HG02610 (cell line): ENCODE measurements at regions not wholly inside any gene's neighbourhood (a gene's known extent, or its start where the extent isn't known, plus 50 kb on each side); places are given as distances from the start of the nearest gene placed in this dataset.

Experiments
- ATAC-seq: cut with Tn5 transposase; IDR thresholded peaks from one replicate; pipeline ENCODE4 v1.9.1; 2021; ENCODE audit warnings: mild to moderate bottlenecking, moderate library complexity; ENCODE audit not compliant: unreplicated experiment

DNA sequence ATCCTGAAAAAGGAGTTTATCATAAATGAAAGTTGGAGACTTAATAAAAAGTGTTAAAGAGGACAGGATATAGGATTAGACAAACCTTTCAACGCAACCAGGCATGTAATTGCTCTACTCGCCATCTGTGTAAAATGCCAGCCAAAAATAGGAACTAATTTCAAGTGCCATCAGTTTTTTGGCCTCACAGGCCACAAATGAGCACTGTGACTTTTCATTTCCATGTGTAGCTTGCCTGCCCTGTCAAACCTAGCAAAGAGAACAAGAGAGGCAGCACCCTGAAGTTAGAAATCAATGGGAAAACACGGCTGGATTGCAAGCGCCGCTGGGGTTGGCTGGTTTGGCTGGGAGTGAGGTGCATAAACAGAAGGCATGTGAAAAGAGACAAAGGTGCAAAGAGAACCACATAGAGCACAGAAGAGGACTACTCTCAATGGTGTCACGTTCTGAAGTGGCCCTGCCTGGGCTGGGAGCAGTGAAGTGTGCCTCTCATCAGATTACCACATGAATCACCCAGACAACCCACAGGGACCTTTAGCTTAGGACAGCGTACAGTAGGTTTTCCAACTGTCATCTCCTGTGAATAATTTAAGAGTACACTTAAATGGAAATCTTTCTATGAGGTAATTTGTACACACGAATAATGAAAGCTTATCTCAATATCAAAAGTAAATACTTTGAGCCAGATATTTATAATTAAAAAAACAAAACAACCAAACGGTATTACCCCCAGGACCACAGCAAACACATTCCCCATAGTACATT is 78.0 kb upstream of the NHSL1 start:
- peak; percentile 71 for ATAC-seq

- no peak for ATAC-seq
Observed at GRCh38 chr6:138580040-138580439, 80.7 kb upstream of the NHSL1 start.

GRCh38 chr6:138580801-138581200 is 81.5 kb upstream of the NHSL1 start:
- no peak for ATAC-seq

GRCh38 chr6:138582573-138582972 is 83.3 kb upstream of the NHSL1 start:
- ATAC-seq, result no peak

DNA sequence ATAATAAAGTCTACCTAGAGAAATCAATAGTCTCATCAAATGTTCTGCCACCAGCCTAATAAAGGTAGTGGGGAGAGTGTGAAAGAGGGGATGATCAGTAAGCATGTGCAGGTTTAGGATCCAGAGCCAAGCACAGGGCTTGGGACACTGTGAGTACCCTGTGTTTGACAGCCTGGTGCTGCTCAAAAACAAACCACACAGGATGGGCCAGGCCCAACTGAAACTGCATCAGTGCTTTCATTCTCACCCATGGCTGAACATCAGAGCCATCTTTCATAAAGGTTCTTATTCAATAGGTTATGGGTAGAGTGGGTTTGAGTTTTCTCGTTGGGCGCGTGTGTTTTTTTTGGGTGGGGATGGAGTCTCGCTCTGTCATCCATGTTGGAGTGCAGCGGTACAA is 87.3 kb upstream of the NHSL1 start:
- no peak for ATAC-seq

DNA sequence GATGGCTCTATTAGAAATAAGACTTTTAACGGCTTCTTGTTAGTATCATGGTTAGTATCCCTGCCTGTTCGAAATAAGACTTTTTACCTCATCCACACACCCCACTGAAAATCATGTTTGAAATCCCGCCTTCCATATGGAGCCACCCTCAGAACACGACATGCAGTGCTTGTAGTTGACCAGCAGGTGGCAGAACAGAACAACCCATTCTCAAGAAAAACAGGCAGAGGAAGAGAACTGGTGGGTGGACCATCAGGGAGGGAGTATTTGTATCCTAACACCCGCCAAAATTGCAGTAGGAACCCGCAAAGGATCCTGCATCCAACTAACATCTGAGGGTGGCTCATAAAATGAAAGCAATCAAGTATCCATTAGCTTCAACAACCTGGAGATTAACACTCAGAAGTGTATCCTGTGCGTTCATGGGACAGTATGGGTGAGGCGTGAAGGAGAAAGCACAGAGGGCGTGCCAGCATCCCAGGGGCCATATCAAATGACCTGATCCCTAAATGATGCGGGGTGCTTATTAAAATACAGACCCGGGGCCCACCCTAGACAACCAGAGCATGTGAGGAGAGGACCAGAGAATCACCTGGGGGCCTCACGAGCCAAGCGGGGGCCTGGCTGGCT is 89.6 kb upstream of the NHSL1 start:
- ATAC-seq, result no peak

- ATAC-seq, result no peak
Observed at GRCh38 chr6:138590796-138591709, 91.8 kb upstream of the NHSL1 start.

- ATAC-seq, result peak; percentile 47
Observed at GRCh38 chr6:138592749-138593123, 93.4 kb upstream of the NHSL1 start.

- ATAC-seq, result peak; percentile 89
Observed at GRCh38 chr6:138593124-138593877, 94.0 kb upstream of the NHSL1 start.

GRCh38 chr6:138593909-138594757 is 94.8 kb upstream of the NHSL1 start:
- no peak for ATAC-seq

DNA sequence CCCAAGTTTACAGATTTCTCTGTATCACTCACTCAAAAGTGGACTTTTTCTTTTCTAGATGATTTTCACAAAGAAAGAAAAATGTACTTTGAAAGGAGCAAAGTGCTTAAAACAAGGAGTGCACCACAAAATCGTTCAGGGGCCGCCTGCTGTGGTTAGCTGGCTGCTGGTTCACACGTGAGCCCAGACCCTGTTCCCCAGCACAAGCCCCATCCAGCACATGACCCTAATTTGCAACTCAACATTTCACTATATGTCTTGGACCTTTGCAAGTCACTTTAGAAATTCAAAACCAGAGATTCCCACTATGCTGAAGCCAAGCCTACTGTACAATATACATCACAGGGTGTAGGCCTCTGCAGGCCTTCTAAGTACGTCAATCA is 95.5 kb upstream of the NHSL1 start:
- ATAC-seq, result no peak

GRCh38 chr6:138596126-138596525 is 96.8 kb upstream of the NHSL1 start:
- ATAC-seq, result no peak

DNA sequence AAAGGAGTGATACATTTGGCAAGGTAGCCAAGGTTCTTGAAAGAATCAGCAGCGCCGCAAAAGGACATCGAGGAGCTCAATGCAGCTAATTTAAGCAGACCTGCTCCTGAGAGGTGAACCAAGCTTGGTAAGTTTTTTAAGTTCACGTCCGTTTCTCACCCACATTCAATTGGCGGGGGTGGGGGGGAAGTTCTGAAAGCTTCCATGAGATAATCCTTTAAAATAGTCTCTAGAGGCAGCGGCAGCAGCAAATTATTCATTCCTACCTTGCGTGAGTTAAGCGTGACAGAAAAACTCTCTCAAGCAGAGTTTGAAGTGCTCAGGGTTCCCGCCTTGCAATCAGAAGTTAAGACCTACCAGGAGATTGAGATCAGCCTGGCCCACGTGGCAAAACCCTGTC is 97.3 kb upstream of the NHSL1 start:
- ATAC-seq, result no peak

- no peak for ATAC-seq
Observed at GRCh38 chr6:138597336-138597735, 98.0 kb upstream of the NHSL1 start.

- no peak for ATAC-seq
Observed at GRCh38 chr6:138598562-138599173, 99.4 kb upstream of the NHSL1 start.

DNA sequence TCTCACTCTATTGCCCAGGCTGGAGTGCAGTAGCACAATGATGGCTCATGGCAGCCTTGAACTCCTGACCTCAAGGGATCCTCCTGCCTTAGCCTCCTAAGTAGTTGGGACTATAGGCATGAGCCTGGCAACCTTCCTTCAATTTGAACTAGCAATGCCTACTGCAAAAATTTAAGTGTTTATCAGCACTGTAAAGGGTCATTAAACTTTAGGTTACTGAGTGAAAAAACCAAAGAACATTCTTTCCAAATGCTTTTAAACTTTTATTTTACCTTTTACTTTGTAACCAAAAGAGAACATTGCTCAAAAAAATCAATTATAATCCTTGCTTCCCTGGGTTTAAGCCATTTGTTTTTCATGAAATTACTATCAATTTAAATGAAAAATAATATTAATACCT is 101.0 kb upstream of the NHSL1 start:
- no peak for ATAC-seq

DNA sequence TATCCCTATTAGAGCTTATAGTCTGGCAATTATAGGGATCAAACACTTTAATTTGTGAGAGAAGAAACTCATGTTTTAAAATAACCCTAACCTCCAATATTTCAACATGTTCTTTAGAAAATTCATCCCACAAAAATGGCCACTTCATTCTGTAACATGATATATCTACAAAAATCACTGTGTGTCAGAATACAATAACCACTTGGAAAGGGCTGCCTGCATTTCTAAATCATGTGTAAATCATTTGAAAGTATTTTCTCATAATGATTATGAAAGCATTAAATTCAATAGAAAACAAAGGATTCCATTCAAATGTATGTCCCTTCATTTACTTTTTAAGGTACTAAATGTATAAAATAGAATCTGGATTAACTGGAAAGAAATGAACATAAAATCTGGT is 101.4 kb upstream of the NHSL1 start:
- ATAC-seq, result no peak

GRCh38 chr6:138601128-138601527 is 101.8 kb upstream of the NHSL1 start:
- ATAC-seq, result no peak

- no peak for ATAC-seq
Observed at GRCh38 chr6:138605958-138606357, 106.7 kb upstream of the NHSL1 start.
